ENCODE measurements at regions not wholly inside any gene's neighbourhood (a gene's known extent, or its start where the extent isn't known, plus 50 kb on each side); places are given as distances from the start of the nearest gene placed in this dataset.

DNA sequence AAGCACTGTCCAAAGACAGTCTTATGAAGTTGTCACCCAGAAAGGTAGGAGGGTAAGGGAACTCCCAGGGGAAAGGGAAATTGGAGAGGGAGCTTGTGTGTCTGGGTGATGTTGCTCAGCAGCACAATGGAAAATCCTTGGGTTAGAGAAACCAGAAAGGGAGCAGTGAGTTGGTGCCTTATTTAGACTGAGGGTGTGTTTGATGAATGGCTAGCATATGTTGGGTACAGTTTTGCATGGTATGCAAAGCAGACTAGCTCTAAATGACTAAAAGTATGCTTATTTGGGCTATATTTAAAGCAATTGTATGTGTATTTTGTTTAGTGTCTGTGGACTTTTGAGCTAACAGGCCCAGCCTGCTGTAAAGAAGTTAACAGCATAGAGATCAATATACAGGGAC lies 2884.6 kb upstream of the PCDH20 start:
- no peak for TF ChIP-seq GTF2F1 (IDR thresholded peaks at IDR 0.05; ENCODE audit: low read length)
- no peak for TF ChIP-seq ATF7-NPFF (CRISPR knock-in tag; IDR thresholded peaks at IDR 0.05; ENCODE audit: low read depth)
- no peak for TF ChIP-seq EZH2 (conservative IDR thresholded peaks at IDR 0.05; ENCODE audit: low read depth, low read length)
- TF ChIP-seq ATF7 (IDR thresholded peaks at IDR 0.05), result no peak
- no peak for TF ChIP-seq ATF7 (CRISPR knock-in tag; IDR thresholded peaks at IDR 0.05)
- no peak for TF ChIP-seq ZBTB1 (CRISPR knock-in tag; IDR thresholded peaks at IDR 0.05; ENCODE audit: borderline replicate concordance)
- TF ChIP-seq, protein P1, sequence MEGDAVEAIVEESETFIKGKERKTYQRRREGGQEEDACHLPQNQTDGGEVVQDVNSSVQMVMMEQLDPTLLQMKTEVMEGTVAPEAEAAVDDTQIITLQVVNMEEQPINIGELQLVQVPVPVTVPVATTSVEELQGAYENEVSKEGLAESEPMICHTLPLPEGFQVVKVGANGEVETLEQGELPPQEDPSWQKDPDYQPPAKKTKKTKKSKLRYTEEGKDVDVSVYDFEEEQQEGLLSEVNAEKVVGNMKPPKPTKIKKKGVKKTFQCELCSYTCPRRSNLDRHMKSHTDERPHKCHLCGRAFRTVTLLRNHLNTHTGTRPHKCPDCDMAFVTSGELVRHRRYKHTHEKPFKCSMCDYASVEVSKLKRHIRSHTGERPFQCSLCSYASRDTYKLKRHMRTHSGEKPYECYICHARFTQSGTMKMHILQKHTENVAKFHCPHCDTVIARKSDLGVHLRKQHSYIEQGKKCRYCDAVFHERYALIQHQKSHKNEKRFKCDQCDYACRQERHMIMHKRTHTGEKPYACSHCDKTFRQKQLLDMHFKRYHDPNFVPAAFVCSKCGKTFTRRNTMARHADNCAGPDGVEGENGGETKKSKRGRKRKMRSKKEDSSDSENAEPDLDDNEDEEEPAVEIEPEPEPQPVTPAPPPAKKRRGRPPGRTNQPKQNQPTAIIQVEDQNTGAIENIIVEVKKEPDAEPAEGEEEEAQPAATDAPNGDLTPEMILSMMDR (CRISPR knock-in tag; IDR thresholded peaks at IDR 0.05), result no peak
- no peak for TF ChIP-seq ZNF274 (CRISPR knock-in tag; IDR thresholded peaks at IDR 0.05)
